Ovary (tissue), 7 donors: ENCODE measurements at regions not wholly inside any gene's neighbourhood (a gene's known extent, or its start where the extent isn't known, plus 50 kb on each side); places are given as distances from the start of the nearest gene placed in this dataset.

Experiments
- DNase-seq, 5 donors: peaks; one replicate each; pipeline ENCODE4 v3.0.0-alpha.2; 2019 to 2020
- H3K27ac ChIP-seq, 2 donors: fragments of 200-600 bp; one replicate each; pipeline versions ENCODE4 v1.5.1 to v1.8.0; 2019 to 2022
- H3K27me3 ChIP-seq: fragments of 200-600 bp; one replicate; pipeline ENCODE4 v1.8.0; 2022
- H3K36me3 ChIP-seq: fragments of 200-600 bp; sonication (generic); one replicate; pipeline ENCODE4 v1.5.1; 2019
- H3K4me1 ChIP-seq: one replicate; pipeline ENCODE4 v1.8.1; 2013; ENCODE audit warnings: mild to moderate bottlenecking, moderate library complexity; ENCODE audit not compliant: insufficient read depth
- H3K4me3 ChIP-seq: fragments of 200-600 bp; sonication (generic); one replicate; pipeline ENCODE4 v1.5.1; 2017
- H3K9me3 ChIP-seq, 2 donors: fragments of 200-600 bp in 1 of 2; sonication (generic) in 1 of 2; one replicate each; pipeline versions ENCODE4 v1.5.1 to v1.8.1; 2013 to 2019; ENCODE audit warnings: mild to moderate bottlenecking in 1 of 2, moderate library complexity in 1 of 2
- CTCF ChIP-seq, 3 donors: fragments of 450-650 bp in 2 of 3; fragments of 200-600 bp in 1 of 3; IDR thresholded peaks; one replicate each; pipeline versions ENCODE4 v1.5.1 to v1.8.0; 2016 to 2022; ENCODE audit warnings: antibody characterized with exemption in 3 of 3, mild to moderate bottlenecking in 1 of 3
- EP300 ChIP-seq: sonication (generic); formaldehyde crosslinking; IDR thresholded peaks from one replicate; pipeline ENCODE4 v1.6.1; 2017; ENCODE audit warnings: antibody characterized with exemption
- POLR2A ChIP-seq: fragments of 450-650 bp; IDR thresholded peaks from one replicate; pipeline ENCODE4 v1.6.1; 2017; ENCODE audit warnings: antibody characterized with exemption, mild to moderate bottlenecking, moderate library complexity
- WGBS, 3 donors: extraction: QIAGEN DNeasy Blood & Tissue Kit in 1 of 3; methylation state at CpG; one replicate each; pipeline versions ENCODE4 v1.1.5 to v1.1.7; 2013 to 2017; 5-methylcytosine and 5-hydroxymethylcytosine counted together
- intact Hi-C, 4 donors: fragments of 100-400 bp; cut with DNase I; formaldehyde crosslinking; loops; one replicate each; pipeline versions ENCODE4 v1.11.0 to v1.15.1; 2022 to 2023
- donor health status: DM: no; HTN: no; CAD: no; lungs with moderate emphysema.
- donor health status: DM: no; HTN: no; CAD: no.
- donor health status: Bipolar disorder and iron deficiency.
- donor health status: DM: no; HTN: no; CAD: no.
- donor health status: DM: yes; HTN: yes; CAD: no.

- H3K27ac ChIP-seq: no peak overlapping the region
- peaks cover 11% of the 10 kb centered on the region for H3K4me1 ChIP-seq
- DNase-seq: no peak
- H3K4me3 ChIP-seq: no peak overlapping the region
- no peaks in the 10 kb centered on the region for H3K9me3 ChIP-seq
- H3K36me3 ChIP-seq: no peaks in the 10 kb centered on the region
- intact Hi-C loops: no loop called here
- WGBS, 3 donors: 67 to 84% (median 75%) methylated on average over 8 of the region's 8 CpGs
- H3K27me3 ChIP-seq: no peaks in the 10 kb centered on the region
- no peak for TF ChIP-seq CTCF (IDR thresholded peaks at IDR 0.05)
- TF ChIP-seq EP300: no peak
- no peak for TF ChIP-seq POLR2A
Measured at GRCh38 chr9:91483835-91484234, 60.2 kb upstream of the NFIL3 start.

- Histone ChIP-seq H3K4me1 (peaks cover 11% of the 10 kb centered on the region), H3K9me3 (no peaks in the 10 kb centered on the region), H3K4me3 (no peak overlapping the region), H3K27me3 (no peaks in the 10 kb centered on the region), H3K36me3 (no peaks in the 10 kb centered on the region), H3K27ac (no peak overlapping the region)
- intact Hi-C loops: no loop called here
- 24 to 32% (median 32%) methylated on average over 5 of the region's 5 CpGs for WGBS, 3 donors
- DNase-seq: peak in 1 of 5 donors; percentile 31
- TF ChIP-seq POLR2A: no peak
- TF ChIP-seq CTCF (IDR thresholded peaks at IDR 0.05): no peak
- TF ChIP-seq EP300: peak; percentile 59
Measured at GRCh38 chr9:91483189-91483691, 59.6 kb upstream of the NFIL3 start.

- no peaks in the 10 kb centered on the region for H3K27me3 ChIP-seq
- 47 to 62% (median 52%) methylated on average over 5 of the region's 5 CpGs for WGBS, 3 donors
- DNase-seq: no peak
- intact Hi-C loops: no loop called here
- TF ChIP-seq EP300: no peak
- TF ChIP-seq CTCF (IDR thresholded peaks at IDR 0.05): no peak
- TF ChIP-seq POLR2A: no peak
- no peaks in the 10 kb centered on the region for H3K9me3 ChIP-seq
- no peaks in the 10 kb centered on the region for H3K36me3 ChIP-seq
- H3K27ac ChIP-seq: no peak overlapping the region
- no peak overlapping the region for H3K4me3 ChIP-seq
- H3K4me1 ChIP-seq: peaks cover 11% of the 10 kb centered on the region
Measured at GRCh38 chr9:91481972-91482371, 58.3 kb upstream of the NFIL3 start.

- no peak for TF ChIP-seq POLR2A
- TF ChIP-seq CTCF (IDR thresholded peaks at IDR 0.05): no peak
- no peak for TF ChIP-seq EP300
- Histone ChIP-seq H3K27me3 (no peaks in the 10 kb centered on the region), H3K4me3 (no peak overlapping the region), H3K36me3 (no peaks in the 10 kb centered on the region), H3K9me3 (no peaks in the 10 kb centered on the region), H3K4me1 (no peaks in the 10 kb centered on the region), H3K27ac (no peak overlapping the region)
- DNase-seq: no peak
- 51 to 60% (median 57%) methylated on average over 4 of the region's 4 CpGs for WGBS, 3 donors
- intact Hi-C loops: no loop called here
Measured at GRCh38 chr9:91477106-91477505, 53.5 kb upstream of the NFIL3 start.
